Mucosa of gallbladder (tissue), 1 donor: ENCODE measurements at regions not wholly inside any gene's neighbourhood (a gene's known extent, or its start where the extent isn't known, plus 50 kb on each side); places are given as distances from the start of the nearest gene placed in this dataset.

ENCODE experiments used
- DNase-seq: peaks from one replicate; pipeline ENCODE4 v3.0.0-alpha.2; 2020; ENCODE audit warnings: low spot score
- donor health status: DM: no; HTN: no; CAD: no.

GRCh38 chr6:18674346-18674745 is 287.2 kb downstream of the RNF144B start:
- DNase-seq, result no peak

- no peak for DNase-seq
Observed at GRCh38 chr6:18675881-18676280, 288.7 kb downstream of the RNF144B start.

DNA sequence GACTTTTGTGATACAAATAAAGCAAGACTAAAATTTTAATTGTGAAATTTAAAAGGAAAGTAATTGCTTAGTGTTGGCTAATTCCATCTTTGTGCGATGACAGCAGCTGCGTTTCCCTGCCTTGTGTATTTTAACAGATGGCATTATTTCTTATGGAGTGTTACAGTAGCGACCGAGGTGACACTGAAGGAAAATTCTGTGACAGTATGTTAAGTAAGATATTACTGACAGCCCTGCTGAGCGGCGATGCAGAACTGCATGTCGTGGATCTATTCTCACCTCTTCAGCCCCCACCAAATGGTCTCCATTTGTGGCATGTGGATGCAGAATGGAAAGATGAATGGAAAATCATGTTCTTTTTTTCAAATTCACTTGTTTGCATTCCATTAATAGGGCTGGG is 289.4 kb downstream of the RNF144B start:
- no peak for DNase-seq

- DNase-seq, result no peak
Observed at GRCh38 chr6:18680842-18681241, 293.7 kb downstream of the RNF144B start.

GRCh38 chr6:18681832-18682503 is 294.8 kb downstream of the RNF144B start:
- DNase-seq, result no peak

- DNase-seq, result no peak
Observed at GRCh38 chr6:18684343-18684742, 297.2 kb downstream of the RNF144B start.

- DNase-seq, result no peak
Observed at GRCh38 chr6:18692929-18693685, 306.0 kb downstream of the RNF144B start.

- DNase-seq, result no peak
Observed at GRCh38 chr6:18693881-18694280, 306.7 kb downstream of the RNF144B start.

GRCh38 chr6:18703546-18703945 is 316.4 kb downstream of the RNF144B start:
- no peak for DNase-seq

GRCh38 chr6:18707714-18708439 is 320.7 kb downstream of the RNF144B start:
- no peak for DNase-seq

GRCh38 chr6:18712595-18712994 is 325.4 kb downstream of the RNF144B start:
- DNase-seq, result no peak

GRCh38 chr6:18720075-18720474 is 332.9 kb downstream of the RNF144B start:
- no peak for DNase-seq

GRCh38 chr6:18724056-18724455 is 336.9 kb downstream of the RNF144B start:
- DNase-seq, result no peak

DNA sequence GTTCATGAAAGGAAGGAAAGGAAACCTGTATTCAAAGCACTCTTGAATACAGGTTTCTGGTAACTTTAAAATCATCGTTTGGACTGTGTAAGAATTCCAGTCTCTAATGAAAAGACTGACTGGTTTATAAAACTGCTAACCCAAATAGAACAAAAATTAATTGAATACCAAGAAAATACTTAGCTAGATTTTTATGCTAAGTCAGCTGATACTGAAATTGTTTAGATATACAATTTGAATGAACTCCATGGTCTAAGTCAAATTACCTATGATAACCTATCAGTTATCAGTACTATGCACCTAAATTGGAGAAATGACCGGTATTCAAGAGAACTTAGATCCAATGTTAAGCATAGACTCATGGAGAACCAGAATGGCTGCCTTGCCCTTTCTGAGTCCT is 338.3 kb downstream of the RNF144B start:
- DNase-seq, result no peak

DNA sequence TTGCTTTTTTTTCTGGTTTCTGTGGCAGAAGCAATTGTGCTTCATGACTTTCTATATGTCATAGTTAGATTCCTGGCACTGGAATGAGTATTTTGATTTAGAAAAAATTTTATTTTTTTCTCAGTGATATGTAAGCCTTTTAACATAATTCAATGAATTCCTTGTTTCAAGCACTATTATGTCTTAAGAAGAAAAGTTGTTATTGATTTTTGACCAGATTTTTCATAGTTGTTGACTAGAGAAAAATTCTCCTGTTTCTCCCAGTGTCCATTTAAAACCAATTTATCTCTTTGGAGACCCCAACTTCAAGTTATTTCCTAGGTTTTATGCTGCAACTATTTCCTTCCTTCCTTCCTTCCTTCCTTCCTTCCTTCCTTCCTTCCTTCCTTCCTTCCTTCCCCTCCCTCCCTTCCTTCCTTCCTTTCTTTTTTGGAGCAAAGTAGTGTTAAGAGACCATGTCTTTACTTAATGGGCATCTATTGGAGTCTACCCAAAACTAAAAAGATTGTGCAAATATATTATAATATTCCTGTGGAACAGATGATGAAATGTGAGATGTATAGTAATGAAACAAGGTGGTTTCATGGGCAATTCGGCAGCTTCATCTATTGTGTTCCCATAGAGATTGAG is 346.9 kb downstream of the RNF144B start:
- DNase-seq, result no peak

DNA sequence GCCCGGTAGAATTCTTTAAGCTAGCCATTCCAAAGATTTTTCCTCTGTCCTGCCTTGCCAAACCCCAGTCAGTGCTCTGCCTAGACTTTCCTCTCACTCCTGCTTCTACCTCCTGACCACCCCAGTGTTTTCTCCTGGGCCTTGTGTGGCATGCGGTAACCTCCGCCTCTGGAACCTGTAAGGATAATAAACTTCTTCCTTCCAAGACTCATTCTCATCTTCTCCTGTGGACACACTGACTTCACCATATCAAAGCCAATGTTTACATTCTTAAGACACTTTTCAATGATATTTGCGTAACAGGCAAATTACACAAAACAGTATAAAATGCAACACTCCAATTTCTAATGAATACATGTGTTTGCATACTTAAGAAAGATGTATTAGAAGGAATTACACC is 354.6 kb downstream of the RNF144B start:
- no peak for DNase-seq

- DNase-seq, result no peak
Observed at GRCh38 chr6:18742406-18742805, 355.3 kb downstream of the RNF144B start.

DNA sequence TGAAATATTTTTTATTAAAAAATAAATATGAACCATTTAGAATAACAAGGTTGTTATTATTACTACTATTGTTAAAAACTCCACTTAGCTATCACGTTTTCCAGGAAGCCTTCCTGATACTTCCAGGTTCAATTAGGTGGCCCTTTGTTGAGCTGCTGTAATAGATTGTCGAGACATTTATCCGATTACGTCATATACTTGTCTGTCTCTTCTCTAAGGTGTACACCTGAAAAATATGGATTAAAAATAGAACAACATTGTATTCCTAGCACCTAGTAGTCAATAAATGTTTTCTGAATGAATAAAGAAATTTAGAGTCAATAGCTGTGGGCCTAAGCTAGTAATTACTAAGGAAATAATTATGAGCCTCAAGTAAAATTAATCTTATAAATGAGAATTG is 359.6 kb downstream of the RNF144B start:
- DNase-seq, result no peak

DNA sequence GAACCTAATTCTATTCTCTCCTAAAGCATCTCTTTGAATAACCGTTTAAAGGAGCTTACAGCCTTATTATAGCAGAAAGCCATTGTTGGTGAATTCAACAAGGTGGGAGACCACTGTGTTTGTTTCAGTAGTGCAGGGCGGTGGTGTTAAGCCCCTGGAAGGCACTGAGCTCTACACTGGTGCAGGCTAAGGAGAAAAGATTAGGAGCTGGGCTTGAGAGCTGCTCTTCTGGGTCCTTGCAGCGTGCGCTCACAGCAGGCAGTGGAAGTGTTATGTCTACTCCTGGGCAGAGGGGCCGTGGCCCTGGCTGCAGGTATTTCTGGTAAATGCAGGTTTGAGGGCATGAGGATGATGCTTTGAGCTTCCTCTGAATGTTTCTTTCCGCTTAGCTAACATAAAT is 361.2 kb downstream of the RNF144B start:
- DNase-seq, result no peak

DNA sequence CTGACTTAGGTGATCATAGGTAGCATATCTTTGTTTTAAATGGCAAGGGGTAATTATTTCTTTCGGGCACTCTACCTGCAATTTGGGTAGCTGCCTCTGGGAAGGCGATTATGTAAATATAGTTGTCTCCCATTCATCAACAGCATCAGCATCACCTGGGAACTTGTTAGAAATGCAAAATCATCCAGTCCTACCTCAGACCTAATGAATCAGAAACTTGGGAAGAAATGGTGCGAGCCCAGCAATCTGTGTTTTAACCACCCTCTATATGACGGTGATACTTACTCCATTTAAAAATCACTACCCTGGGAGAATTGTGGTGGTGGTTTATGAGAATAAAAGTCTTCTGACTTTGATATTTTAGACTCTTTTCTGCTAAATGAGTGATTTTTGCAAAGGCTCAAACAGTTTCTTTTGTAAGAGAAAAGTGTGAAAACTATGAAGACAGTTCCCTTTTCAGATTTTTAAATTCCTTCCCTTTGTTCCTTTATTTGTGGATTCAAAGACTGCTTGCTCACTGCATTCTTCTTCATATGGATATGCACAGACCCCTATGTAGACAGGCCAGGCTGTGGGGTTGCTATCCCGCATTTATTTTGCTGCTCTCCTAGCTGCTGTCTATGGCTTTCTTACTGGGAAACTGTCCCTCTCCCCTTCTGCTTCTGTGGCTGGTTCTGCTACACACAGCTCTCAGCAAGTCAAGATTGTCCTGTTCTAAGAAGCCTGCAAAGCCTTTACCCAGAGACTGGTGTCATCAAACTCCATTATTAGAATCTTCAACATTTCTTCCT is 365.3 kb downstream of the RNF144B start:
- DNase-seq, result no peak

DNA sequence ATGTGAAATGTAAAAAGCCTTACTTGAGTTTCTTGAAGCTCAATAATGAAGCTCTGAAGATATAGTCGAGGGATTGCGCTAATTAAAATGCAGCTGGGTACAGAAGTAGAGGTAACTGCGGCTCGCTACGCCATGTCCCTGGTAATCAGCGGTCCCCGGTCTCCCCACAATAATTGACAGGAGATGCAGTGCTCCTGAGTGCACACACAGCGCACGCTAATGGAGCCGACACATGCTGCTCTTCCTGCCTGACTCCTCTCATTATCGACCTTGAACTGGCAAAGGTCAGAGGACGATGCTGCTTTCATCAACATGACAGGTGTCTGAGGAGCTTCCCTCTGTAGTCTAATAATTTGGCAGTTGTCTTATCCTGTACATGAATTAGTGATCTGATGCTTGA is 365.9 kb downstream of the RNF144B start:
- no peak for DNase-seq

- DNase-seq, result no peak
Observed at GRCh38 chr6:18763086-18763485, 375.9 kb downstream of the RNF144B start.
